ENCODE measurements at regions not wholly inside any gene's neighbourhood (a gene's known extent, or its start where the extent isn't known, plus 50 kb on each side); places are given as distances from the start of the nearest gene placed in this dataset.

GRCh38 chr9:18357321-18357720 is 116.6 kb upstream of the ADAMTSL1 start:
- DNase-seq = no peak

GRCh38 chr9:18358325-18358724 is 115.6 kb upstream of the ADAMTSL1 start:
- DNase-seq = no peak

- DNase-seq = no peak
Observed at GRCh38 chr9:18359335-18359734, 114.6 kb upstream of the ADAMTSL1 start.

- DNase-seq = no peak
Observed at GRCh38 chr9:18360005-18360404, 113.9 kb upstream of the ADAMTSL1 start.

GRCh38 chr9:18361646-18362045 is 112.3 kb upstream of the ADAMTSL1 start:
- DNase-seq = no peak

- DNase-seq = no peak
Observed at GRCh38 chr9:18362166-18362565, 111.8 kb upstream of the ADAMTSL1 start.

- no peak for DNase-seq
Observed at GRCh38 chr9:18362901-18363685, 110.9 kb upstream of the ADAMTSL1 start.

GRCh38 chr9:18365651-18366050 is 108.3 kb upstream of the ADAMTSL1 start:
- no peak for DNase-seq

GRCh38 chr9:18366184-18366583 is 107.8 kb upstream of the ADAMTSL1 start:
- DNase-seq = no peak

GRCh38 chr9:18368206-18368605 is 105.7 kb upstream of the ADAMTSL1 start:
- DNase-seq = no peak

GRCh38 chr9:18371141-18371540 is 102.8 kb upstream of the ADAMTSL1 start:
- DNase-seq = no peak

- no peak for DNase-seq
Observed at GRCh38 chr9:18371621-18372020, 102.3 kb upstream of the ADAMTSL1 start.

GRCh38 chr9:18379073-18379811 is 94.7 kb upstream of the ADAMTSL1 start:
- DNase-seq = no peak

- DNase-seq = no peak
Observed at GRCh38 chr9:18382243-18382642, 91.7 kb upstream of the ADAMTSL1 start.

- no peak for DNase-seq
Observed at GRCh38 chr9:18384066-18384465, 89.9 kb upstream of the ADAMTSL1 start.

- no peak for DNase-seq
Observed at GRCh38 chr9:18385696-18386490, 88.1 kb upstream of the ADAMTSL1 start.

GRCh38 chr9:18390393-18390792 is 83.6 kb upstream of the ADAMTSL1 start:
- peak in 2 of 3 experiments; percentile 21 to 62 for DNase-seq

GRCh38 chr9:18393340-18394130 is 80.4 kb upstream of the ADAMTSL1 start:
- DNase-seq = peak; percentile 71 to 97 (median 81)

GRCh38 chr9:18394847-18395351 is 79.1 kb upstream of the ADAMTSL1 start:
- peak in 1 of 3 experiments; percentile 39 for DNase-seq

- no peak for DNase-seq
Observed at GRCh38 chr9:18396102-18396728, 77.7 kb upstream of the ADAMTSL1 start.

GRCh38 chr9:18397076-18397475 is 76.9 kb upstream of the ADAMTSL1 start:
- no peak for DNase-seq

GRCh38 chr9:18398038-18398437 is 75.9 kb upstream of the ADAMTSL1 start:
- DNase-seq = no peak
